GM23248 (cell line): ENCODE measurements at regions not wholly inside any gene's neighbourhood (a gene's known extent, or its start where the extent isn't known, plus 50 kb on each side); places are given as distances from the start of the nearest gene placed in this dataset.

Source experiments
- EZH2 ChIP-seq: fragments of 200-600 bp; sonication (generic); IDR thresholded peaks from 2 replicates; pipeline ENCODE4 v1.6.1; 2018; ENCODE audit warnings: antibody characterized with exemption, mild to moderate bottlenecking; ENCODE audit not compliant: insufficient read depth, poor library complexity, severe bottlenecking
- EZH2phosphoT487 ChIP-seq: fragments of 200-600 bp; sonication (generic); IDR thresholded peaks from 2 replicates; pipeline ENCODE4 v1.6.1; 2018; ENCODE audit warnings: antibody characterized with exemption, moderate library complexity, mild to moderate bottlenecking, low read depth; ENCODE audit not compliant: insufficient read depth

DNA sequence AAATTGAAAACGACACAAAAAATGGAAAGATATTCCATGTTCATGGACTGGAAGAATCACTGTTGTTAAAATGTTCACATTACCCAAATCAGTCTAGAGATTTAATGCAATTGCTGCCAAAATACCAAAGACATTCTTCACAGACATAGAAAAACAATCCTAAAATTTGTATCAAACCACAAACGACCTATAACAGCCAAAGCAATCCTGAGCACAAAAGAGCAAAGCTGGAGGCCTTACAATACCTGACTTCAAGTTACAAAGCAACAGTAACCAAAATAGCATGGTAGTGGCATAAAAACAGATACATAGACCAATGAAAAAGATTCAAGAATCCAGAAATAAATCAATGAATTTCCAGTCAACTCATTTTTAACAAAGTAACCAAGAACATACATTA lies 1077.3 kb downstream of the KCNT2 start:
- TF ChIP-seq EZH2: no peak
- no peak for TF ChIP-seq EZH2phosphoT487
